H1 (cell line): ENCODE measurements at regions not wholly inside any gene's neighbourhood (a gene's known extent, or its start where the extent isn't known, plus 50 kb on each side); places are given as distances from the start of the nearest gene placed in this dataset.

Experiments
- TF ChIP-seq, protein P1 (sequence below): fragments of 300-600 bp; sonication (generic); IDR thresholded peaks from 2 replicates; pipeline ENCODE4 v1.7.1; 2012; ENCODE audit warnings: low read length, moderate library complexity, mild to moderate bottlenecking, inconsistent platforms; ENCODE audit not compliant: insufficient replicate concordance
- TF ChIP-seq, protein P2 (sequence below): IDR thresholded peaks from 2 replicates; pipeline ENCODE4 v1.6.1; 2012; ENCODE audit warnings: inconsistent platforms

DNA sequence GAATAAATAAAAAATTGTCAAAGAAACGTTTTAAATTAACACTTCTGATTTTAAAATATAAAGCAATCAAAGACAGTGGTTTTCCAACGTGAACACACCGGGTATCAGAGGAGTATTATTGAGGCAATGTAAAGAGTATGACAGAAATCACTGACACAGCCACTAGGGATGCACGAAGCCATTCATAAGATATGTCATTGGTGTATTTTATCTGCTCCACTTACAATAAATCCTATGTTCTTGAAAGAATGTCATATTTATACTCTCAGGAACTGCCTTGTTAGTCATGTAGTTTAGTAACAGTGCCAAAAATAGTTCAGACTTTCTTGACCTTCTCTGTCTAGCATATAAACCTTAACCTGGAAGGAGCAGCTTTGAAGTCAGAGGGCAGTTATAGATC, 835.0 kb upstream of the NCAM2 start (continued):
- TF ChIP-seq, protein P1, sequence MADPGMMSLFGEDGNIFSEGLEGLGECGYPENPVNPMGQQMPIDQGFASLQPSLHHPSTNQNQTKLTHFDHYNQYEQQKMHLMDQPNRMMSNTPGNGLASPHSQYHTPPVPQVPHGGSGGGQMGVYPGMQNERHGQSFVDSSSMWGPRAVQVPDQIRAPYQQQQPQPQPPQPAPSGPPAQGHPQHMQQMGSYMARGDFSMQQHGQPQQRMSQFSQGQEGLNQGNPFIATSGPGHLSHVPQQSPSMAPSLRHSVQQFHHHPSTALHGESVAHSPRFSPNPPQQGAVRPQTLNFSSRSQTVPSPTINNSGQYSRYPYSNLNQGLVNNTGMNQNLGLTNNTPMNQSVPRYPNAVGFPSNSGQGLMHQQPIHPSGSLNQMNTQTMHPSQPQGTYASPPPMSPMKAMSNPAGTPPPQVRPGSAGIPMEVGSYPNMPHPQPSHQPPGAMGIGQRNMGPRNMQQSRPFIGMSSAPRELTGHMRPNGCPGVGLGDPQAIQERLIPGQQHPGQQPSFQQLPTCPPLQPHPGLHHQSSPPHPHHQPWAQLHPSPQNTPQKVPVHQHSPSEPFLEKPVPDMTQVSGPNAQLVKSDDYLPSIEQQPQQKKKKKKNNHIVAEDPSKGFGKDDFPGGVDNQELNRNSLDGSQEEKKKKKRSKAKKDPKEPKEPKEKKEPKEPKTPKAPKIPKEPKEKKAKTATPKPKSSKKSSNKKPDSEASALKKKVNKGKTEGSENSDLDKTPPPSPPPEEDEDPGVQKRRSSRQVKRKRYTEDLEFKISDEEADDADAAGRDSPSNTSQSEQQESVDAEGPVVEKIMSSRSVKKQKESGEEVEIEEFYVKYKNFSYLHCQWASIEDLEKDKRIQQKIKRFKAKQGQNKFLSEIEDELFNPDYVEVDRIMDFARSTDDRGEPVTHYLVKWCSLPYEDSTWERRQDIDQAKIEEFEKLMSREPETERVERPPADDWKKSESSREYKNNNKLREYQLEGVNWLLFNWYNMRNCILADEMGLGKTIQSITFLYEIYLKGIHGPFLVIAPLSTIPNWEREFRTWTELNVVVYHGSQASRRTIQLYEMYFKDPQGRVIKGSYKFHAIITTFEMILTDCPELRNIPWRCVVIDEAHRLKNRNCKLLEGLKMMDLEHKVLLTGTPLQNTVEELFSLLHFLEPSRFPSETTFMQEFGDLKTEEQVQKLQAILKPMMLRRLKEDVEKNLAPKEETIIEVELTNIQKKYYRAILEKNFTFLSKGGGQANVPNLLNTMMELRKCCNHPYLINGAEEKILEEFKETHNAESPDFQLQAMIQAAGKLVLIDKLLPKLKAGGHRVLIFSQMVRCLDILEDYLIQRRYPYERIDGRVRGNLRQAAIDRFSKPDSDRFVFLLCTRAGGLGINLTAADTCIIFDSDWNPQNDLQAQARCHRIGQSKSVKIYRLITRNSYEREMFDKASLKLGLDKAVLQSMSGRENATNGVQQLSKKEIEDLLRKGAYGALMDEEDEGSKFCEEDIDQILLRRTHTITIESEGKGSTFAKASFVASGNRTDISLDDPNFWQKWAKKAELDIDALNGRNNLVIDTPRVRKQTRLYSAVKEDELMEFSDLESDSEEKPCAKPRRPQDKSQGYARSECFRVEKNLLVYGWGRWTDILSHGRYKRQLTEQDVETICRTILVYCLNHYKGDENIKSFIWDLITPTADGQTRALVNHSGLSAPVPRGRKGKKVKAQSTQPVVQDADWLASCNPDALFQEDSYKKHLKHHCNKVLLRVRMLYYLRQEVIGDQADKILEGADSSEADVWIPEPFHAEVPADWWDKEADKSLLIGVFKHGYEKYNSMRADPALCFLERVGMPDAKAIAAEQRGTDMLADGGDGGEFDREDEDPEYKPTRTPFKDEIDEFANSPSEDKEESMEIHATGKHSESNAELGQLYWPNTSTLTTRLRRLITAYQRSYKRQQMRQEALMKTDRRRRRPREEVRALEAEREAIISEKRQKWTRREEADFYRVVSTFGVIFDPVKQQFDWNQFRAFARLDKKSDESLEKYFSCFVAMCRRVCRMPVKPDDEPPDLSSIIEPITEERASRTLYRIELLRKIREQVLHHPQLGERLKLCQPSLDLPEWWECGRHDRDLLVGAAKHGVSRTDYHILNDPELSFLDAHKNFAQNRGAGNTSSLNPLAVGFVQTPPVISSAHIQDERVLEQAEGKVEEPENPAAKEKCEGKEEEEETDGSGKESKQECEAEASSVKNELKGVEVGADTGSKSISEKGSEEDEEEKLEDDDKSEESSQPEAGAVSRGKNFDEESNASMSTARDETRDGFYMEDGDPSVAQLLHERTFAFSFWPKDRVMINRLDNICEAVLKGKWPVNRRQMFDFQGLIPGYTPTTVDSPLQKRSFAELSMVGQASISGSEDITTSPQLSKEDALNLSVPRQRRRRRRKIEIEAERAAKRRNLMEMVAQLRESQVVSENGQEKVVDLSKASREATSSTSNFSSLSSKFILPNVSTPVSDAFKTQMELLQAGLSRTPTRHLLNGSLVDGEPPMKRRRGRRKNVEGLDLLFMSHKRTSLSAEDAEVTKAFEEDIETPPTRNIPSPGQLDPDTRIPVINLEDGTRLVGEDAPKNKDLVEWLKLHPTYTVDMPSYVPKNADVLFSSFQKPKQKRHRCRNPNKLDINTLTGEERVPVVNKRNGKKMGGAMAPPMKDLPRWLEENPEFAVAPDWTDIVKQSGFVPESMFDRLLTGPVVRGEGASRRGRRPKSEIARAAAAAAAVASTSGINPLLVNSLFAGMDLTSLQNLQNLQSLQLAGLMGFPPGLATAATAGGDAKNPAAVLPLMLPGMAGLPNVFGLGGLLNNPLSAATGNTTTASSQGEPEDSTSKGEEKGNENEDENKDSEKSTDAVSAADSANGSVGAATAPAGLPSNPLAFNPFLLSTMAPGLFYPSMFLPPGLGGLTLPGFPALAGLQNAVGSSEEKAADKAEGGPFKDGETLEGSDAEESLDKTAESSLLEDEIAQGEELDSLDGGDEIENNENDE, result no peak
- TF ChIP-seq, protein P2, sequence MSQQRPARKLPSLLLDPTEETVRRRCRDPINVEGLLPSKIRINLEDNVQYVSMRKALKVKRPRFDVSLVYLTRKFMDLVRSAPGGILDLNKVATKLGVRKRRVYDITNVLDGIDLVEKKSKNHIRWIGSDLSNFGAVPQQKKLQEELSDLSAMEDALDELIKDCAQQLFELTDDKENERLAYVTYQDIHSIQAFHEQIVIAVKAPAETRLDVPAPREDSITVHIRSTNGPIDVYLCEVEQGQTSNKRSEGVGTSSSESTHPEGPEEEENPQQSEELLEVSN, result no peak
